ENCODE measurements at regions not wholly inside any gene's neighbourhood (a gene's known extent, or its start where the extent isn't known, plus 50 kb on each side); places are given as distances from the start of the nearest gene placed in this dataset.
"Not testable (repeated sequence)": the region's sequence is repeated elsewhere in the genome, so short reads cannot be mapped to it uniquely, and the experiment has no call there.

DNA sequence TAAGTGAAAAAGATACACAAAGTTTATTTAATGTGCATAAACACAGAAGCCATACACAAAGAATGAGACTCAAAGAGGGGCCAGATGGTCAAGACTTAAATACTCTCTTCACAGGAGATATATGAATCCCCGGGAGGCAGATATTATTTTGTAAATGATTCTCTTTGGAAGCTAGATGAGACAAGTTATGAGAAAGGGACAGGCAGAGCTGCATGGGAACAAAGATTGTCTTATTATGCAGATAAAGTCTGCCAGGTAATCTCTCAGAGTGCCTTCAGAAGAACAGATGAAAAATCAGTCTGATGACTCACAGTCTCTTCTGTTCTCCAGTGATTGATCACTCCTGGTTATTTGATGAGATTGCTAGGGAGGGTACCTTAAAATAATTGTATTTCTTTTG is 89.0 kb downstream of the NAF1 start:
- no peak for DNase-seq

DNA sequence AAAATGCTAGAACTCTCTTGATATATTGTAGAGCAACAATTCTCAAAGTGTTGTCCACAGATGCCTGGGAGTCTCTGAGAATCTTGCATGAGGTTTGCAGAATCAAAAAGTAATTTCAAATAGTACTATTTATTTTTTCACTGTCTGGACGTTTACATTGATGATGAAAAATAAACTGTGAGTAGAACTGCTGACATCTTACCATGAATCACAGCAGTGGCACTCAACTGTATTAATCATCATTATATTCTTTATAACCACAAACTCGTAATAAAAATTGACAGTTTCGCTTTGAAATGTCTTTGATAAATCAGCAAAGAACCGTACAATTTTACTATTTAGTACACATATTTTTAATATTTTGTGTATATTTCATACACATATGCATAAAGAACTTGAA is 94.5 kb downstream of the NAF1 start:
- DNase-seq: no peak

DNA sequence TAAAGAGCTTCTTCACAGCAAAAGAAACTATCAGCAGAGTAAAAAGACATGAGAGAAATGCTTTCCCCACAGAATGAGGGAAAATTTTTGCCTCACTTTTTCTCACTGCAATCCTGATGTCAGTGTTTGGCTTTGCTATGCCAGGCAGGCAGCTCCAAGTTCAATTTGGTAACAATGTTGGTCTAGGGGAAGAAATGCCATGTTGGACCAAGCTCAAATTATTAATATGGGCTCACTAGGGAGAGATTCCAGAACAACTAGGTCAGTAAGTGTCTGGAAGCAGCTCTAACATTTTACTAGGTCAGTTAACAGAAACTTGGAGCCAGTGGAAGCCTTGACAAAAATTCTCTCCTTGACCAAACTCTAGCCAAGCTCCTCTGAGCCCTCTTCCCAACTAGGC is 95.4 kb downstream of the NAF1 start:
- no peak for DNase-seq

DNA sequence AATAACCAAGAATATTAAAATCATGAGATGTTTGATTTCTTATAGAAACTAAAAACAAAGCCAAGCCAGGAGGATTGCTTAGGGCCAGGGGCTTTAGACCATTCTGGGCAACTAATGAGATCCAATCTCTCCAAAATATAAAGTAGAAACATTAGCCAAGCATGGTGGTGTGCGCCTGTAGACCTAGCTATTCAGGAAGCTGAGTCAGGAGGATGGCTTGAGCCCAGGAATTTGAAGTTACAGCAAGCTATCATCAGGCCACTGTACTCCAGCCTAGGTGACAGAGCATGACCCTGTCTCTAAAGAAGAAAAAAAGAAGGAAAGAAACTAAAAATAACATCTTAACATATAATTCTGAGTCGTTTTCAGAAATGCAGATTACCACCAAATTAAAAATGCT is 96.7 kb downstream of the NAF1 start:
- DNase-seq: no peak

DNA sequence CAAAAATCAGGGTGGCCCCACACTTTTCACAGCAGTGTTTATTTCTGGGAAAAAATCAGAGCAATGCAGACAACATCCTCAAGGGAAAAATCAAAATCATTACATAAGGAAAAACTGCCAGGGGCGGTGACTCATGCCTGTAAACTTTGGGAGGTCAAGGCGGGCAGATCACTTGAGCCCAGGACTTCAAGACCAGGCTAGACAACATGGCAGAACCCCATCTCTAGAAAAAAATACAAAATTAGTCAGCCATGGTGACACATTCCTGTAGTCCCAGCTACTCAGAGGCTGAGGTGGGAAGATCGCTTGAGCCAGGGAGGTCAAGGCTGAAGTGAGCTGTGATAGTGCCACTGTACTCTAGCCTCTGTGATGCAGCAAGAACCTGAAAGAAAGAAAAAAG is 102.8 kb downstream of the NAF1 start:
- no peak for DNase-seq

DNA sequence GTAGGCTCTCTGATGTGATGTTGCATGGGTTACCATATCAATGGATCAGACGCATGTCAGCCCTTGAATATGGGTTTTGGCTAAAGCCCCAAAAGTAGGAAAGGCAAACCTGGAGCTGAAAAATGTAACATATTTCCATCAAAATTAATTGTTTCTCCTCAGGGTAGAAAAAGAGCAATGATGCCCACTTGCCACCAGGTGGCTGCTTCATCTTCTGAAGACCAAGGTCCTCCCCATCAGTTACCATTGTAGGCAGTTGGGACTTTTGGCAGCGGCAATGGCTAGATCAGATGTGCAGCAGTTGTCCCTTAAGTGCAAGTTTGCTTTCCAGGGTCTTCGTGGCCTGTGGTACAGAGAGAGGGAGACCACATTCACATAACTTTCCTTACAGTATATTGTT is 118.2 kb downstream of the NAF1 start:
- DNase-seq: peak; percentile 8

DNA sequence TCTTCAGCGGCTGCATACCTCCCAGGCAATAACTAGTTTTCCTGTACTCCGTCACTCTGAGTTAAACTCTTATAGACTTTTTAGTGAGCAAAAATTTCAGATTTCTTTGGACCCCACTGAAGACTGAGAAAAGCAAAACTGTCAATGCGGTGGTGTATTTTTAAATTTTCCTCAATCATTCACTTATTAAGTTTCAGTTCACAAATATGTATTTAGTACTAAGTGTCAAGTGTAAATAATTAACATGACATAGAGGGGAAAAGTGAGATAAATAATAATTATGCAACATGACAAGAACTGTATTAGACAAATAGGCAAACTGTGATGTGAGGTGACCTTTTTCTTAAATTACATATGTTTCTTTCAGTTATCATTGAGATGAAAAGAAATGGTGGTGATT is 124.4 kb downstream of the NAF1 start:
- DNase-seq: no peak

DNA sequence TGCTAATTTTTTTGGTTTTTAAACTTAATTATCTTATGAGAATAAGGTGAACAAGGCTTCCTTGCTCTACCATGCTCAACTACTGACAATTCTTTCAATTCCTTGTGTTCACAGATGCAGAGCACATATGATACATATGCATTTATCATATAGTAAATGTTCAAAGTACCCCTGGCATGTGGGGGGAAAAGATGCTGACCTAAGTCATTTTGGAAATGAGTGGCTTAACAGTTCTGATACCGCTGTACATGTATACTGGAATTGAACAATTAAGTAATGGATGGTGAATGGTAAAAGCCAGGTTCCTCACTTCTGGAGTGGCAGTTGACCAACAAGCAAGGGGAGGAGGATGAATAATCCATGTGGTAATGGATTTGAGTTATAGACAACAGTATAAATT is 149.6 kb downstream of the NAF1 start:
- no peak for DNase-seq

DNA sequence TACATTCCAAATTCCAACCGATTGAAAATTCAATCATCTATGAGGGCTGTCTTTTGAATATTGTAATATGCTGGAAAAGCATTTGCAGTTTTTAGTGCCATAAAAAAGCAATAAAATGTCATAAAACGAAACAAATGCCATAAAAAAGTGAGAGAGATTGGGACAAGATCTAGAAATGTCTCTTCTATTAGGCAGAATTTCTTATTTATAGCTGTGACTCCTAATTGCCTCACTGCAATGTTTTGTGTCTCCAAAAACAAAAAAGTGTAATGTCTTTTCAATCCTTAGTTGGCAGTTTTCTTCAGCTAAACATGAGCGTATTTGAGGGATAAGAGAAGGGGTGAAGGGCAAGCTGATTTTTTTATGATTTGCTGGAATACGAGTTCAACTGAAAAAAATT is 153.9 kb downstream of the NAF1 start:
- DNase-seq: no peak

DNA sequence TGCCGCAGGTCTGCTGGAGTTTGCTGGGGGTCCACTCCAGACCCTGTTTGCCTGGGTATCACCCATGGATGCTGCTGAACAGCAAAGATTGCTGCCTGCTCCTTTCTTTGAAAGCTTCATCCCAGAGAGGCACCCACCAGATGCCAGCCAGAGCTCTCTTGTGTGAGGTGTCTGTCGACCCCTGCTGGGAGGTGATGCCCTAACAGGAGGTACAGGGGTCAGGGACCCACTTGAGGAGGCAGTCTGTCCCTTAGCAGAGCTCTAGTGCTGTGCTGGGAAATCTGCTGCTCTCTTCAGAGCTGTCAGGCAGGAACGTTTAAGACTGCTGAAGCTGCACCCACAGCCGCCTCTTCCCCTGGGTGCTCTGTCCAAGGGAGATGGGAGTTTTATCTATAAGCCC is 162.7 kb downstream of the NAF1 start:
- no peak for DNase-seq

DNA sequence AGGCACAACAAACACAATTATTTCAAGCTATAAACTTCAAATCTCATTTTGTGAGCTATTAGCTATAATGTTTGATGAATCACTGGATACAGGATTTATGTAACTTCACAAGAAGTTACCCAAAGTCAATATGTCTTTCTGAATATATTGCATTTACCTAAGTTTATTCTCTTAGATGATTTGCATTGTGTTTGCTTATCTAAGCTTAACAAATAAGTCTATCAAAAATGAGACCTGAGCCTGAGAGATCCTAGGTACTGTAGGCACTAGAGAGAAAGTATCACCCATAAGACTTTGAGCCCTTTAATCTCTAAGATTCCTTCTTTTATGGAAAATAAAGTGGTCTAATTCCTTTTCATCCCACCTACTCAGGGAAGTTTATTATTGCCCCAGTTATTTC is 178.2 kb downstream of the NAF1 start:
- DNase-seq: no peak

DNA sequence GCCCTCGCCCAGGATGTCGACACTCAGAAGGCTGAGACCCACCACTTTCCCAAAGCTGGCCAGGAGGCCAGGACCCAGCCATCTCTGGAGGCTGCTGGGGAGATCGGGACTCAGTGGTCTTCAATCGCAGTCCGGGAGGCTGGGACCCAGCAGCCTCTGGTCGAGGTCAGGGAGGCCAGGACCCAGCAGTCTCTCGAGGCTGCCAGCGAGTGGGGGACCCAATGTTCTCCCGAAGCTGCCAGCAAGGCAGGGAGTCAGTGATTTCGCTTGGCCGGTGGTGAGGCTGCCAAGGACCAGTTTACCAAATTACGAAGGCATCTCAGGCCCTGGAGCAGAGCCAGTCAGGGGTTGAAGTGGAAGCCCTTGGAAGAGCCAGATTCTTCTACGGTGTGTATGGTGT is 181.6 kb downstream of the NAF1 start:
- DNase-seq: no peak

DNA sequence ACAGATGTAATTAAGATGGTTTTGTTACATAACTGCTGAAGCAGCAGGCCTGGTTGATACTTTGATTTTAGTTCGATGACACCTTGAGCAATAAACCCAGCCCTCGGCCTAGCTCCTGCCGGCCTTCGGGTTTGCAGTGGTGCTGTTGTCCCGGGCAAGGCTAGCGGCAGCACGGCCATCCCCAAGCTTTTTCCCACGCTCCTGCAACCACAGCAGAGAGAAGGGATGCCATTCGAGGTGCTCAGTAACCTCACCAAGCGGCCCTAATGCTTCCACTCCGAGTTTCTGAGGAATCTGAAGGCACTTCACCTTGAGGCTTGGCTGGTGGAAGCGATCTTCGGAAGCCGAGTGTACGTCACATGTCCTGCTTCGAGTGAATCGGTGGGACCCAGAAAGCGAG is 182.1 kb downstream of the NAF1 start:
- DNase-seq: no peak

DNA sequence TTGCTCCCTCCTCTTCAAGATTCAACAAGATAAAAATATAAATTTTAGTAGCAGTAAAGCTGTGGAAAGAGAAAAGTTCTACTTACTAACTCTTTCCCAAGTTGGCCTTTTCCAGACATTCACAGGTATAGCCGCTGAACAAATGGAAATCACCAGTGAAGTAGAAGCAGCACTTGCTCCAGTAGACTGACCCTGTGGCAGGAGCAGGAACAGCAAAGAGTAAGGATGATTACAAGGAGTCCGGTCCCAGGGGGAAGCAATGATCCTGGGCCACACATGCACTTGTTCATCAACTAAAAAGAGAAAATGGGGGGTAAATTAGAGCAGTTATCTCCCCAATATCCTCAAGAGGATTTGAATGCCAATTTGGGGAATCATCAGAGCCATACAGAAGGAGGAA is 184.9 kb downstream of the NAF1 start:
- no peak for DNase-seq

DNA sequence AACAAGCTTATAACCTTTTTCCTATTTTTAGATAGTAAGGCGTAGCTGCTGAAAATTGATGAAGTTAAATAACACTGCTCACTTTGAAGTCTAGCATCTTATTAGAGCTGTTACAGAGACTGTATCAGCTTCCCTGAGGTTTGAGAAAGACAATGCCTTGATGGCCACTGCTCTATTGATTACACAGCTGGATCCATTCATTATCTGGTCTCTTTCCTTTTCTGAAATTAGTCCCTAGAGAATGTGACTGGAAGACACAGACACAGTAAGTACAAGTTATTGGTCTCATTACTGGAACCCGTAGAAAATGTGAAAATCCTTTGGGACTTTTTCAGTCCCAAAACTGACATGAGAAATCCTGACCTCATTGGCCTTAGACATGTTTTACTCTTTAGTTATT is 188.3 kb downstream of the NAF1 start:
- no peak for DNase-seq

DNA sequence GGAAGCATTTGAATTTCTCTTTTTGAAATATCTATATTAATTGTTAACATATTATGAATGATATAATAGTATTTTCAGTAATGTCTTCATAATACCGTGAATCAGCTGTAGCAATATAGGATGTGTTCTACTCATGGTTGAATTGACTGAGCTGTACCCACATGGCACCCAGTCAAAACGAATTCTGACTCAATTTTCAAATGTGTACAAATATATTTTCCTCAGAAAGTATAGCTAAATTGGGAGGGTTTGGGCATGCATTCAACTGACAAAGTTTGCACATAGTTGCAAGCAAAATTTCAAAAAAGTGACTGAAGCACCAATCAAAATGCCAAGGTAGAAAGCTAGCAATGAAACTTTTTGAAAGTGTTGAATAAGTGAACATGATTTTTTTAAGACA is 188.9 kb downstream of the NAF1 start:
- no peak for DNase-seq

DNA sequence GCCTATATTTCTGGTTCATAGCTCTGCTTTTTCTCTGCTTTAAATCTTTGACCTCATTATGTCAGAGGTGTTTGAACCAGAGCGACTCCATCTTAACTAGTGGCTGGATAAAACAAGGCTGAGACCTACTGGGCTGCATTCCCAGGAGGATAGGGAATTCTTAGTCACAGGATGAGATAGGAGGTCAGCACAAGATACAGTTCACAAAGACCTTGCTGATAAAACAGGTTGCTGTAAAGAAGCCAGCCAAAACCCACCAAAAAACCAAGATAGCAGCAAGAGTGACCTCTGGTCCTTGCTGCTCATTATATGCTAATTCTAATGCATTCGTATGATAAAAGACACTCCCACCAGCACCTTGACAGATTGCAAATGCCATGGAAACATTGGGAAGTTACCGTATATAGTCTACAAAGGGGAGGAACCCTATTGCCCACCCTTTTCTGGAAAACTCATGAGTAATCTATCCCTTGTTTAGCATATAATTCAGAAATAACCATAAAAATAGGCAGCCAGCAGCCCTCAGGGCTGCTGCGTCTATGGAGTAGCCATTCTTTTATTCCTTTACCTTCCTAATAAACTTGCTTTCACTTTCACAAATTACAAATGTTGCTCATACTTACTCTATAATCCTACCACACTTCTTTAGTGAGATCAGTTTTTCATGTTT is 193.9 kb downstream of the NAF1 start:
- DNase-seq: no peak

DNA sequence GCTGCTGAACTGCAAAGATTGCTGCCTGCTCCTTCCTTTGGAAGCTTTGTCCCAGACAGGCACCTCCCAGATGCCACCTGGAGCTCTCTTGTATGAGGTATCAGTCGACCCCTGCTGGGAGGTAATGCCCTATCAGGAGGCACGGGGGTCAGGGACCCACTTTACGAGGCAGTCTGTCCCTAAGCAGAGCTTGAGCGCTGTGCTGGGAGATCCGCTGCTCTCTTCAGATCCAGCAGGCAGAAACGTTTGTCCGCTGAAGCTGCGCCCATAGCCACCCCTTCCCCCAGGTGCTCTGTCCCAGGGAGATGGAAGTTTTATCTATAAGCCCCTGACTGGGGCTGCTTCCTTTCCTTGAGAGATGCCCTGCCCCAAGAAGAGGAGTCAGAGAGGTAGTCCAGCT is 197.5 kb downstream of the NAF1 start:
- no peak for DNase-seq

DNA sequence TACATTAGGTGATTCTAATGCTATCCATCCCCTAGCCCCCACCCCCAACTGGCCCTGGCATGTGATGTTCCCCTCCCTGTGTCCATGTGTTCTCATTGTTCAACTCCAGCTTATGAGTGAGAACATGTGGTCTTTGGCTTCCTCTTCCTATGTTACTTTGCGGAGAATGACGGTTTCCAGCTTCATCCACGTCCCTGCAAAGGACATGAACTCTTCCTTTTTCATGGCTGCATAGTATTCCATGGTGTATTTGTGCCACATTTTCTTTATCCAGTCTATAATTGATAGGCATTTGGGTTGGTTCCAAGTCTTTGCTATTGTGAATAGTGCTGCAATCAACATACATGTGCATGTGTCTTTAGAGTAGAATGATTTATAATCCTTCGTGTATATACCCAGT is 200.7 kb downstream of the NAF1 start:
- DNase-seq: not testable (repeated sequence)

DNA sequence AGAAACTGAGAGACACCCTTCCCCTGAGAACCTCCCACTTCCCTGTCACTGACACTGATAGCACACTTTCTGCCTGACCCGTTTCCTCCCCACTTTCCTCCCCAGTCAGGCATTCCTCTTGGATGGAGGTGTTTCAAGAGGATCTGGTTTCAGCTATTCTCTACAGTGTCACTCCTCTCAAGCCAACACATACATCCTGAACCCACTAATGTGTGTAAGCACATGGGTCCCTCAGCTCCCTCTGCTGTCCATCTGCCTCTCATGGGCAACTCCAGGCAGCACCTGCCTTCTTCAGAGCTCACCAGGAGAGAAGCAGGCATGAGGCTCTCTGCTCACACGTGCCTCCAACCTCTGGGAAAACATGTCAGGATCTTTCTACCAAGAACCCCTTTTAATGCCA is 207.6 kb downstream of the NAF1 start:
- no peak for DNase-seq

DNA sequence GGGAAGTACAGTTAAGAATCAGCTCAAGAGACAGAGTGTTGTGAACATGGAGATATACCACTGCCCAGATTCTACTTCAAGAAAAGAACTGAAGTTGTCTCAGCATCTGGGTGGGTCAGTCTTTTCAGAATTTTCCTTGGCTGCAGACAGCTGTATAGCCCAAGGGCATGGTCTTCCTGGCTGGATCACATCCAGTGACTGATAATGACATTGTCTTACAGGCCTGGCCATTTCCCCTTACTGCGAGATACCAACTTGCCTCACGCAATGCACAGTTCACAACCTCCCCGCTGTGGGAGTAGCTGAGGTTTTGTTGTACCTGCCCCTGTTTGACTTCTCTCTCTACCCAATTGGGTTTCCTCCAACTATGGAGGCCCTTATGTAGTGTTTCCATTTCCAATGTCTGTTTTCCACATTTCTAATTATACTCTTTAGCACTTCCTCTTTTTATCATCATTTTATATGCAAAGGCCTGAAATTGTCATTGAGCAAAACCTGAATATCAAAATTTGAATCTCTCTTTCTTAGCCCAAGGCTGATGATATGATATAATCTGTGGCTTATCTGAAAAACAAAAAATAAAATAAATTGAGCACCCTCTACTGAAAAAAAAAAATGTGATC is 209.1 kb downstream of the NAF1 start:
- DNase-seq: peak; percentile 19

DNA sequence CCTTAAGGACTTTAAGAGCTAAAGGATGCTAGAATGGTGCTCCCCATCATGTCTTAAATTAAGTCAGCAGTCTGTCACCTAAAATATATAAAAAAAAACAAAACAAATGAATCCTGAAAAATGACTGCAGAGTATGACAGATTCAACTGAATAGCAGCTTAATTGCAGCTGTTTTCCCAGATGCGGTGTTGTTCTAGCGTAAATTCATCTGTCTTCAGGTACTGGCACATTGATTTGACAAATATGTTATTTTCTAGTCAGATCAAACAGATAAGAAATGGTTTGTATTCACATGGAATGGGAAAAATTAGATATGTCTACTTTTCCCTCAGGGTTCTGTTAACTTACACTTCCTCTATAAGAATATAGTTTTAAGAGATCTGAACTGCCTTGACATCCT is 211.7 kb downstream of the NAF1 start:
- no peak for DNase-seq

DNA sequence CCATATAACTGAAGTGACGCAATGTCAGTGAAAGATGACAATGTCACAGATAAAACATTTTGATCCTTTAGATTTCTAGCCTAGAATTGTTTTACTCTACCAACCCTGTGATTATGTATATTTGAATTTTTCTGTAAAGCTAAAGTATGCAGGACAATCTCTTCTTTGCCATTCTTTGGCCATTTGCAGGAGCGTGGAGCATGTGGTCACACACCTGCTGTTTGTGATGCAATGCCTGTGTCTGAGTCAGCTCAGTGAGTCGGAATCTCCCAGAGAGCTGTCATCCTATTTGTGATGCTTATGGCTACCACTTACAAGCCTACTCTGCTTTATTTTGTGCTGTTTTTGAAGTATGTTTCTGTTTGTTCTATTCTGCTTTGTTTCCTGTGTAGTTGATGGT is 214.5 kb downstream of the NAF1 start:
- no peak for DNase-seq

DNA sequence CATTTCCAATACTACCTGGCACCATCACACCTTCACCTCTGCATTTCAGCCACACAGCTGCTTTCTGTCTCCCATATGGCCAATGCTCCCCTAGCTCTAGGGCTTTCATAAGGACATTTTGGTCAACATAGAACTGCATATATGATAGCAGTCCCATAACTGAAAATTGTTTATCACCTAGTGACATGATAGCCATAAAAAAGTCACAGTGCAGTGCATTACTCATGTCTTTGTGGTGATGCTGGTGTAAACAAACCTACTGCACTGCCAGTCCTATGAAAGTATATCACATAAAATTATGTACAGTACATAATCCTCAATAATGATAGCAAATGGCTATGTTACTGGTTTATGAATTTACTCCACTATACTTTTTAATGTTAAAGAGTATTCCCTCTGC is 221.0 kb downstream of the NAF1 start:
- no peak for DNase-seq

DNA sequence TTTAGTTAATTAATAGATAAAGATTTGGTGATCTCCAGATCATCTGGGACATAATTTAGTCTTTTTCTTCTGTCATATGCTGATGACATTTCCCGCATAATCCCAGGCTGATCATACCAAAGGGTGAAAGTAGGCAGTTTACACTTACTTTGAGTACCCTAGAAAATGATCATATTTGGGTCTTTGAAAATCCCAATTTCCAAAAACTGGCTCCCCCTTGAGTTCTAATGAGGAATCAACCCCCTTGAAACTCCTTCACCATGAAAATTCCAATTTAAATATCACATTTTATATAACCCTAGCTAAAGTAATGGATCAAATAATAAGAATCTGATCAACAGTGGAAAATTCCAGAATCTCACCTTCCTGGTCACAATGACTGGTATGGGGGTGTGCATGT is 223.4 kb downstream of the NAF1 start:
- no peak for DNase-seq
